Thyroid gland (tissue), 4 donors: ENCODE measurements at regions not wholly inside any gene's neighbourhood (a gene's known extent, or its start where the extent isn't known, plus 50 kb on each side); places are given as distances from the start of the nearest gene placed in this dataset.

Experiments
- CTCF ChIP-seq, 6 experiments: fragments of 200-600 bp in 3 of 6; fragments of 450-650 bp in 3 of 6; sonication (generic) in 3 of 6; IDR thresholded peaks; one replicate each; pipeline ENCODE4 v1.5.1; 2016 to 2019; ENCODE audit warnings: antibody characterized with exemption in 6 of 6, mild to moderate bottlenecking in 2 of 6, inconsistent platforms in 1 of 6, moderate library complexity in 1 of 6
- POLR2A ChIP-seq, 2 donors: fragments of 450-650 bp; IDR thresholded peaks; one replicate each; pipeline ENCODE4 v1.6.1; 2017; ENCODE audit warnings: antibody characterized with exemption in 2 of 2, mild to moderate bottlenecking in 2 of 2, moderate library complexity in 1 of 2

- no peak for TF ChIP-seq POLR2A (IDR thresholded peaks at IDR 0.05)
- no peak for TF ChIP-seq CTCF (IDR thresholded peaks at IDR 0.05)
These were observed 495.7 kb downstream of the TSN start for GRCh38 chr2:122251158-122251557.
